ENCODE measurements at regions not wholly inside any gene's neighbourhood (a gene's known extent, or its start where the extent isn't known, plus 50 kb on each side); places are given as distances from the start of the nearest gene placed in this dataset.

GRCh38 chrX:9317176-9317575 is 147.7 kb upstream of the TBL1X start:
- DNase-seq (ENCODE audit: low read depth), result no peak

GRCh38 chrX:9318213-9318612 is 146.6 kb upstream of the TBL1X start:
- no peak for DNase-seq (ENCODE audit: low read depth)

GRCh38 chrX:9318766-9319165 is 146.1 kb upstream of the TBL1X start:
- DNase-seq (ENCODE audit: low read depth), result no peak

- no peak for DNase-seq (ENCODE audit: low read depth)
Observed at GRCh38 chrX:9320940-9321339, 143.9 kb upstream of the TBL1X start.

- no peak for DNase-seq (ENCODE audit: low read depth)
Observed at GRCh38 chrX:9324676-9325075, 140.2 kb upstream of the TBL1X start.

GRCh38 chrX:9326369-9326768 is 138.5 kb upstream of the TBL1X start:
- no peak for DNase-seq (ENCODE audit: low read depth)

GRCh38 chrX:9327086-9327746 is 137.6 kb upstream of the TBL1X start:
- no peak for DNase-seq (ENCODE audit: low read depth)

- no peak for DNase-seq (ENCODE audit: low read depth)
Observed at GRCh38 chrX:9327747-9328145, 137.1 kb upstream of the TBL1X start.

GRCh38 chrX:9329056-9329455 is 135.8 kb upstream of the TBL1X start:
- DNase-seq (ENCODE audit: low read depth), result no peak

- no peak for DNase-seq (ENCODE audit: low read depth)
Observed at GRCh38 chrX:9330249-9330982, 134.4 kb upstream of the TBL1X start.

GRCh38 chrX:9333873-9334560 is 130.8 kb upstream of the TBL1X start:
- DNase-seq (ENCODE audit: low read depth), result no peak

- DNase-seq (ENCODE audit: low read depth), result no peak
Observed at GRCh38 chrX:9335251-9335650, 129.6 kb upstream of the TBL1X start.

- DNase-seq (ENCODE audit: low read depth), result no peak
Observed at GRCh38 chrX:9336456-9336855, 128.4 kb upstream of the TBL1X start.

- no peak for DNase-seq (ENCODE audit: low read depth)
Observed at GRCh38 chrX:9337046-9337445, 127.8 kb upstream of the TBL1X start.

- DNase-seq (ENCODE audit: low read depth), result no peak
Observed at GRCh38 chrX:9338986-9339385, 125.9 kb upstream of the TBL1X start.

- DNase-seq (ENCODE audit: low read depth), result no peak
Observed at GRCh38 chrX:9339603-9340491, 125.0 kb upstream of the TBL1X start.

- no peak for DNase-seq (ENCODE audit: low read depth)
Observed at GRCh38 chrX:9340598-9341290, 124.1 kb upstream of the TBL1X start.

- DNase-seq (ENCODE audit: low read depth), result peak; percentile 52
Observed at GRCh38 chrX:9341291-9342201, 123.3 kb upstream of the TBL1X start.

- no peak for DNase-seq (ENCODE audit: low read depth)
Observed at GRCh38 chrX:9342561-9343051, 122.3 kb upstream of the TBL1X start.

- DNase-seq (ENCODE audit: low read depth), result no peak
Observed at GRCh38 chrX:9343971-9344370, 120.9 kb upstream of the TBL1X start.
